Lung microvascular endothelial cell (primary cell): ENCODE measurements at regions not wholly inside any gene's neighbourhood (a gene's known extent, or its start where the extent isn't known, plus 50 kb on each side); places are given as distances from the start of the nearest gene placed in this dataset.

Experiments used
- DNase-seq, 2 donors: peaks; one replicate each; pipeline versions ENCODE4 v3.0.0 to v3.0.0-alpha.2; 2010; ENCODE audit warnings: low read depth in 2 of 2

- no peak for DNase-seq
Observed at GRCh38 chr14:87113286-87113685, 879.7 kb downstream of the GALC start.

GRCh38 chr14:87111741-87112140 lies 881.2 kb downstream of the GALC start:
- DNase-seq, result no peak

GRCh38 chr14:87111126-87111525 lies 881.9 kb downstream of the GALC start:
- no peak for DNase-seq

GRCh38 chr14:87109271-87109670 lies 883.7 kb downstream of the GALC start:
- DNase-seq, result no peak

GRCh38 chr14:87108726-87109125 lies 884.3 kb downstream of the GALC start:
- no peak for DNase-seq

- no peak for DNase-seq
Observed at GRCh38 chr14:87102811-87103378, 890.1 kb downstream of the GALC start.

- no peak for DNase-seq
Observed at GRCh38 chr14:87097015-87097414, 896.0 kb downstream of the GALC start.

- no peak for DNase-seq
Observed at GRCh38 chr14:87094913-87095312, 898.1 kb downstream of the GALC start.

- DNase-seq, result no peak
Observed at GRCh38 chr14:87088588-87088987, 904.4 kb downstream of the GALC start.

- DNase-seq, result no peak
Observed at GRCh38 chr14:87087881-87088280, 905.1 kb downstream of the GALC start.

- no peak for DNase-seq
Observed at GRCh38 chr14:87084908-87085307, 908.1 kb downstream of the GALC start.

- no peak for DNase-seq
Observed at GRCh38 chr14:87082917-87083316, 910.1 kb downstream of the GALC start.

- DNase-seq, result no peak
Observed at GRCh38 chr14:87081004-87081403, 912.0 kb downstream of the GALC start.

GRCh38 chr14:87080146-87080545 lies 912.8 kb downstream of the GALC start:
- DNase-seq, result no peak

- DNase-seq, result no peak
Observed at GRCh38 chr14:87079416-87079815, 913.6 kb downstream of the GALC start.

- no peak for DNase-seq
Observed at GRCh38 chr14:87076922-87077321, 916.1 kb downstream of the GALC start.

GRCh38 chr14:87076146-87076545 lies 916.8 kb downstream of the GALC start:
- no peak for DNase-seq

GRCh38 chr14:87073880-87074570 lies 919.0 kb downstream of the GALC start:
- DNase-seq, result no peak

- no peak for DNase-seq
Observed at GRCh38 chr14:87067591-87067990, 925.4 kb downstream of the GALC start.

- no peak for DNase-seq
Observed at GRCh38 chr14:87067061-87067460, 925.9 kb downstream of the GALC start.

GRCh38 chr14:87066221-87066817 lies 926.7 kb downstream of the GALC start:
- no peak for DNase-seq

GRCh38 chr14:87065366-87065765 lies 927.6 kb downstream of the GALC start:
- no peak for DNase-seq

GRCh38 chr14:87063181-87063580 lies 929.8 kb downstream of the GALC start:
- no peak for DNase-seq
